HEK293 (cell line): ENCODE measurements at regions not wholly inside any gene's neighbourhood (a gene's known extent, or its start where the extent isn't known, plus 50 kb on each side); places are given as distances from the start of the nearest gene placed in this dataset.

Experiments used
- CTCF ChIA-PET: fragments of 350-600 bp; formaldehyde crosslinking; extraction: SDS; loops from one replicate; lab custom pipeline; 2021; ENCODE audit warnings: antibody characterized with exemption; lab: Yijun Ruan, JAX
- POLR2A ChIA-PET: fragments of 300-600 bp; formaldehyde crosslinking; extraction: SDS; loops from one replicate; lab custom pipeline; 2020; ENCODE audit warnings: antibody characterized with exemption, inconsistent platforms; lab: Yijun Ruan, JAX
- H3K27ac ChIP-seq: fragments of 200-500 bp; sonication (Bioruptor generic); 2 replicates; pipeline ENCODE4 v1.5.1; 2014; ENCODE audit warnings: low read depth, low read length, control low read depth, inconsistent platforms; ENCODE audit errors: extremely low read depth
- H3K36me3 ChIP-seq, 2 experiments: fragments of 200-500 bp in 1 of 2; sonication (Bioruptor generic) in 1 of 2; 1 replicate in 1 of 2; 2 replicates in 1 of 2; pipeline ENCODE4 v1.5.1; 2014 to 2017; ENCODE audit warnings: inconsistent platforms in 2 of 2, low read length in 2 of 2; ENCODE audit not compliant: control insufficient read depth in 2 of 2, insufficient read depth in 1 of 2
- H3K4me1 ChIP-seq: fragments of 200-500 bp; sonication (Bioruptor generic); 2 replicates; pipeline ENCODE4 v1.5.1; 2014; ENCODE audit warnings: mild to moderate bottlenecking, low read length, inconsistent platforms; ENCODE audit not compliant: control insufficient read depth, insufficient read depth
- H3K4me3 ChIP-seq: 2 replicates; pipeline ENCODE4 v1.5.1; 2011; ENCODE audit warnings: low read depth, mild to moderate bottlenecking, control low read depth, low read length, moderate library complexity
- H3K9me3 ChIP-seq: fragments of 200-500 bp; sonication (Bioruptor generic); 2 replicates; pipeline ENCODE4 v1.5.1; 2014; ENCODE audit warnings: low read depth, low read length, inconsistent platforms; ENCODE audit not compliant: control insufficient read depth, insufficient read depth
- KLF8 ChIP-seq: fragments of 450-650 bp; formaldehyde crosslinking; IDR thresholded peaks from 2 replicates; pipeline ENCODE4 v1.5.1; 2016; ENCODE audit warnings: missing biosample characterization, missing genetic modification characterization
- OVOL3 ChIP-seq: fragments of 450-650 bp; formaldehyde crosslinking; IDR thresholded peaks from 2 replicates; pipeline ENCODE4 v1.5.1; 2016; ENCODE audit warnings: missing biosample characterization, missing genetic modification characterization
- SP2 ChIP-seq: fragments of 450-650 bp; formaldehyde crosslinking; IDR thresholded peaks from 2 replicates; pipeline ENCODE4 v1.5.1; 2016; ENCODE audit warnings: missing biosample characterization, missing genetic modification characterization
- ZIC2 ChIP-seq: fragments of 450-650 bp; formaldehyde crosslinking; IDR thresholded peaks from 2 replicates; pipeline ENCODE4 v1.5.1; 2016; ENCODE audit warnings: missing biosample characterization, missing genetic modification characterization
- ZNF133 ChIP-seq: fragments of 450-650 bp; formaldehyde crosslinking; IDR thresholded peaks from 2 replicates; pipeline ENCODE4 v1.5.1; 2016; ENCODE audit warnings: missing biosample characterization, missing genetic modification characterization
- ZNF202 ChIP-seq: fragments of 450-650 bp; formaldehyde crosslinking; IDR thresholded peaks from 2 replicates; pipeline ENCODE4 v1.5.1; 2016; ENCODE audit warnings: missing biosample characterization, missing genetic modification characterization, borderline replicate concordance
- ZNF211 ChIP-seq: fragments of 450-650 bp; formaldehyde crosslinking; IDR thresholded peaks from 2 replicates; pipeline ENCODE4 v1.5.1; 2016; ENCODE audit warnings: low read depth, missing biosample characterization, missing genetic modification characterization
- ZNF23 ChIP-seq: fragments of 450-650 bp; formaldehyde crosslinking; IDR thresholded peaks from 2 replicates; pipeline ENCODE4 v1.5.1; 2016; ENCODE audit warnings: missing biosample characterization, missing genetic modification characterization, borderline replicate concordance
- ZNF248 ChIP-seq: fragments of 450-650 bp; formaldehyde crosslinking; IDR thresholded peaks from 2 replicates; pipeline ENCODE4 v1.5.1; 2017; ENCODE audit warnings: missing biosample characterization, missing genetic modification characterization
- ZNF292 ChIP-seq: fragments of 450-650 bp; formaldehyde crosslinking; IDR thresholded peaks from 2 replicates; pipeline ENCODE4 v1.5.1; 2016; ENCODE audit warnings: low read depth, missing biosample characterization, missing genetic modification characterization, borderline replicate concordance
- ZNF302 ChIP-seq: fragments of 450-650 bp; formaldehyde crosslinking; IDR thresholded peaks from 2 replicates; pipeline ENCODE4 v1.5.1; 2016; ENCODE audit warnings: missing biosample characterization, missing genetic modification characterization, low read depth
- ZNF354C ChIP-seq: fragments of 450-650 bp; formaldehyde crosslinking; IDR thresholded peaks from 2 replicates; pipeline ENCODE4 v1.5.1; 2016; ENCODE audit warnings: missing biosample characterization, missing genetic modification characterization, low read depth, borderline replicate concordance
- ZNF404 ChIP-seq: fragments of 450-650 bp; formaldehyde crosslinking; IDR thresholded peaks from 2 replicates; pipeline ENCODE4 v1.5.1; 2017; ENCODE audit warnings: missing biosample characterization, missing genetic modification characterization
- ZNF416 ChIP-seq: fragments of 450-650 bp; formaldehyde crosslinking; IDR thresholded peaks from 2 replicates; pipeline ENCODE4 v1.5.1; 2016; ENCODE audit warnings: missing biosample characterization, missing genetic modification characterization
- ZNF549 ChIP-seq: fragments of 450-650 bp; IDR thresholded peaks from 2 replicates; pipeline ENCODE4 v1.5.1; 2018; ENCODE audit warnings: missing biosample characterization, missing genetic modification characterization, mild to moderate bottlenecking, inconsistent platforms, moderate library complexity
- ZNF777 ChIP-seq: fragments of 450-650 bp; formaldehyde crosslinking; IDR thresholded peaks from 2 replicates; pipeline ENCODE4 v1.5.1; 2017; ENCODE audit warnings: missing biosample characterization, missing genetic modification characterization, borderline replicate concordance
- ZNF792 ChIP-seq: fragments of 450-650 bp; formaldehyde crosslinking; IDR thresholded peaks from 2 replicates; pipeline ENCODE4 v1.5.1; 2016; ENCODE audit warnings: missing biosample characterization, missing genetic modification characterization
- ZNF830 ChIP-seq: fragments of 450-650 bp; IDR thresholded peaks from 2 replicates; pipeline ENCODE4 v1.5.0; 2018; ENCODE audit warnings: missing biosample characterization, missing genetic modification characterization, low read depth, mild to moderate bottlenecking, moderate library complexity
- ZNF843 ChIP-seq: fragments of 450-650 bp; formaldehyde crosslinking; IDR thresholded peaks from 2 replicates; pipeline ENCODE4 v1.5.1; 2016; ENCODE audit warnings: missing biosample characterization, missing genetic modification characterization
- ZSCAN30 ChIP-seq: fragments of 450-650 bp; IDR thresholded peaks from 2 replicates; pipeline ENCODE4 v1.5.1; 2018; ENCODE audit warnings: missing biosample characterization, mild to moderate bottlenecking, missing genetic modification characterization, moderate library complexity
- TF ChIP-seq, protein P1 (sequence below): fragments of 450-650 bp; formaldehyde crosslinking; IDR thresholded peaks from 2 replicates; pipeline ENCODE4 v1.5.1; 2016; ENCODE audit warnings: missing biosample characterization, missing genetic modification characterization
- TF ChIP-seq, protein P2 (sequence below): fragments of 450-650 bp; formaldehyde crosslinking; IDR thresholded peaks from 2 replicates; pipeline ENCODE4 v1.5.1; 2017; ENCODE audit warnings: missing biosample characterization, missing genetic modification characterization
- TF ChIP-seq, protein P3 (sequence below): fragments of 450-650 bp; formaldehyde crosslinking; IDR thresholded peaks from 2 replicates; pipeline ENCODE4 v1.5.1; 2017; ENCODE audit warnings: missing biosample characterization, missing genetic modification characterization

DNA sequence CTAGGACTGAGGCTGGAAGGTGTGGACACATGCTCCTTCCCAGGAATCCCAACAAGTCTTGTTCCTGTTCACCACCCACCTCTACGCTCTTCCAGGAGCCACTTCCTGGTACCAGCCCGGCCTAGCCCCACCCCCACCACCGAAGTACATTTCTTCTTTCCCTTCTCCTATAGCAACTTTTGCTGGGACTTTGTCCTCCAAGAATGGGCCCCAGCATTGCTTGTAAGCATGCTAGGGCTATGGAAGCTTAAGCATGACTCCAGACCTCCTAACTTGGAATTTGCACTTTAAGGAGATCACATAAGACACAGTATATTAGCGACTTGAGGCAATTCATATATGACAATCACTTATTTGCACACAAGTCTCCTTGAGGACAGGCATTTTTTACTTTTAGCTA lies 462.0 kb upstream of the ARID1B start:
- TF ChIP-seq ZSCAN30 (no peak), ZNF354C (tag by site-specific recombination) (no peak), ZNF133 (tag by site-specific recombination) (no peak), ZNF211 (tag by site-specific recombination) (no peak), ZNF292 (tag by site-specific recombination) (no peak), ZNF302 (no peak), ZNF202 (tag by site-specific recombination) (no peak)
- TF ChIP-seq, protein P1, sequence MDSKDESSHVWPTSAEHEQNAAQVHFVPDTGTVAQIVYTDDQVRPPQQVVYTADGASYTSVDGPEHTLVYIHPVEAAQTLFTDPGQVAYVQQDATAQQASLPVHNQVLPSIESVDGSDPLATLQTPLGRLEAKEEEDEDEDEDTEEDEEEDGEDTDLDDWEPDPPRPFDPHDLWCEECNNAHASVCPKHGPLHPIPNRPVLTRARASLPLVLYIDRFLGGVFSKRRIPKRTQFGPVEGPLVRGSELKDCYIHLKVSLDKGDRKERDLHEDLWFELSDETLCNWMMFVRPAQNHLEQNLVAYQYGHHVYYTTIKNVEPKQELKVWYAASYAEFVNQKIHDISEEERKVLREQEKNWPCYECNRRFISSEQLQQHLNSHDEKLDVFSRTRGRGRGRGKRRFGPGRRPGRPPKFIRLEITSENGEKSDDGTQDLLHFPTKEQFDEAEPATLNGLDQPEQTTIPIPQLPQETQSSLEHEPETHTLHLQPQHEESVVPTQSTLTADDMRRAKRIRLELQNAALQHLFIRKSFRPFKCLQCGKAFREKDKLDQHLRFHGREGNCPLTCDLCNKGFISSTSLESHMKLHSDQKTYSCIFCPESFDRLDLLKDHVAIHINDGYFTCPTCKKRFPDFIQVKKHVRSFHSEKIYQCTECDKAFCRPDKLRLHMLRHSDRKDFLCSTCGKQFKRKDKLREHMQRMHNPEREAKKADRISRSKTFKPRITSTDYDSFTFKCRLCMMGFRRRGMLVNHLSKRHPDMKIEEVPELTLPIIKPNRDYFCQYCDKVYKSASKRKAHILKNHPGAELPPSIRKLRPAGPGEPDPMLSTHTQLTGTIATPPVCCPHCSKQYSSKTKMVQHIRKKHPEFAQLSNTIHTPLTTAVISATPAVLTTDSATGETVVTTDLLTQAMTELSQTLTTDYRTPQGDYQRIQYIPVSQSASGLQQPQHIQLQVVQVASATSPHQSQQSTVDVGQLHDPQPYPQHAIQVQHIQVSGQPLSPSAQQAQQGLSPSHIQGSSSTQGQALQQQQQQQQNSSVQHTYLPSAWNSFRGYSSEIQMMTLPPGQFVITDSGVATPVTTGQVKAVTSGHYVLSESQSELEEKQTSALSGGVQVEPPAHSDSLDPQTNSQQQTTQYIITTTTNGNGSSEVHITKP (tag by site-specific recombination): no peak
- POLR2A ChIA-PET: no interaction called here
- Histone ChIP-seq H3K36me3 (no peaks in the 10 kb centered on the region), H3K9me3 (no peaks in the 10 kb centered on the region), H3K27ac (no peak overlapping the region), H3K4me1 (no peaks in the 10 kb centered on the region), H3K4me3 (no peak overlapping the region)
- CTCF ChIA-PET: interaction anchor here (0.6 kb wide), 1 partner anchor 239 kb away, joined by 3 read pairs; no protein-coding TSS in a partner anchor

DNA sequence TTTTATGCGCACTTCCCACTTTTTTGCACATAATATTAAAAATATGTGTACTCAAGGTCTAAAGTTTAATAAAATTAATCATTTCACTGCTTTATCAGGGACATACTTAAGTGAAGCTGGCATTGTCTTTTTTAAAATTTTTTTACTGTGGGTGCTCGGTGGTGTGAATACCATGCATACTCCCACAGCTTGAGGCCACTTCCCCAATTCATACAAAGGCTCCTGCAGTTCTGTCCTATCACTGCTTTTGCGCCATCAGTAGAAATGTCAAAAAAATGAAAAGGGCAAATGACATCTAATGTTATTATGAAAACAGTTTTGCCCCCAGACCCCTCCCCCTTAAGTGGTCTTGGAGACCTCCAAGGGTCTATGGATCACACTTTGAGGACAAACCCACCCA lies 464.1 kb upstream of the ARID1B start:
- no peak overlapping the region for H3K27ac ChIP-seq
- CTCF ChIA-PET: no interaction called here
- TF ChIP-seq ZNF792 (tag by site-specific recombination) (no peak), ZNF549 (tag by site-specific recombination) (no peak), ZNF23 (no peak), ZNF830 (tag by site-specific recombination) (no peak), SP2 (tag by site-specific recombination) (no peak), ZNF248 (tag by site-specific recombination) (no peak), ZIC2 (tag by site-specific recombination) (no peak), OVOL3 (tag by site-specific recombination) (no peak), ZNF211 (tag by site-specific recombination) (no peak), ZNF404 (tag by site-specific recombination) (no peak), ZNF843 (tag by site-specific recombination) (no peak), ZNF777 (no peak), KLF8 (tag by site-specific recombination) (no peak), ZNF416 (no peak)
- TF ChIP-seq, protein P2, sequence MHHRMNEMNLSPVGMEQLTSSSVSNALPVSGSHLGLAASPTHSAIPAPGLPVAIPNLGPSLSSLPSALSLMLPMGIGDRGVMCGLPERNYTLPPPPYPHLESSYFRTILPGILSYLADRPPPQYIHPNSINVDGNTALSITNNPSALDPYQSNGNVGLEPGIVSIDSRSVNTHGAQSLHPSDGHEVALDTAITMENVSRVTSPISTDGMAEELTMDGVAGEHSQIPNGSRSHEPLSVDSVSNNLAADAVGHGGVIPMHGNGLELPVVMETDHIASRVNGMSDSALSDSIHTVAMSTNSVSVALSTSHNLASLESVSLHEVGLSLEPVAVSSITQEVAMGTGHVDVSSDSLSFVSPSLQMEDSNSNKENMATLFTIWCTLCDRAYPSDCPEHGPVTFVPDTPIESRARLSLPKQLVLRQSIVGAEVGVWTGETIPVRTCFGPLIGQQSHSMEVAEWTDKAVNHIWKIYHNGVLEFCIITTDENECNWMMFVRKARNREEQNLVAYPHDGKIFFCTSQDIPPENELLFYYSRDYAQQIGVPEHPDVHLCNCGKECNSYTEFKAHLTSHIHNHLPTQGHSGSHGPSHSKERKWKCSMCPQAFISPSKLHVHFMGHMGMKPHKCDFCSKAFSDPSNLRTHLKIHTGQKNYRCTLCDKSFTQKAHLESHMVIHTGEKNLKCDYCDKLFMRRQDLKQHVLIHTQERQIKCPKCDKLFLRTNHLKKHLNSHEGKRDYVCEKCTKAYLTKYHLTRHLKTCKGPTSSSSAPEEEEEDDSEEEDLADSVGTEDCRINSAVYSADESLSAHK (tag by site-specific recombination): no peak
- TF ChIP-seq, protein P3, sequence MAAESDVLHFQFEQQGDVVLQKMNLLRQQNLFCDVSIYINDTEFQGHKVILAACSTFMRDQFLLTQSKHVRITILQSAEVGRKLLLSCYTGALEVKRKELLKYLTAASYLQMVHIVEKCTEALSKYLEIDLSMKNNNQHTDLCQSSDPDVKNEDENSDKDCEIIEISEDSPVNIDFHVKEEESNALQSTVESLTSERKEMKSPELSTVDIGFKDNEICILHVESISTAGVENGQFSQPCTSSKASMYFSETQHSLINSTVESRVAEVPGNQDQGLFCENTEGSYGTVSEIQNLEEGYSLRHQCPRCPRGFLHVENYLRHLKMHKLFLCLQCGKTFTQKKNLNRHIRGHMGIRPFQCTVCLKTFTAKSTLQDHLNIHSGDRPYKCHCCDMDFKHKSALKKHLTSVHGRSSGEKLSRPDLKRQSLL (tag by site-specific recombination): no peak
- H3K9me3 ChIP-seq: no peaks in the 10 kb centered on the region
- no peak overlapping the region for H3K4me3 ChIP-seq
- POLR2A ChIA-PET: no interaction called here
- H3K36me3 ChIP-seq: no peaks in the 10 kb centered on the region
- no peaks in the 10 kb centered on the region for H3K4me1 ChIP-seq
